ENCODE measurements at regions not wholly inside any gene's neighbourhood (a gene's known extent, or its start where the extent isn't known, plus 50 kb on each side); places are given as distances from the start of the nearest gene placed in this dataset.

DNA sequence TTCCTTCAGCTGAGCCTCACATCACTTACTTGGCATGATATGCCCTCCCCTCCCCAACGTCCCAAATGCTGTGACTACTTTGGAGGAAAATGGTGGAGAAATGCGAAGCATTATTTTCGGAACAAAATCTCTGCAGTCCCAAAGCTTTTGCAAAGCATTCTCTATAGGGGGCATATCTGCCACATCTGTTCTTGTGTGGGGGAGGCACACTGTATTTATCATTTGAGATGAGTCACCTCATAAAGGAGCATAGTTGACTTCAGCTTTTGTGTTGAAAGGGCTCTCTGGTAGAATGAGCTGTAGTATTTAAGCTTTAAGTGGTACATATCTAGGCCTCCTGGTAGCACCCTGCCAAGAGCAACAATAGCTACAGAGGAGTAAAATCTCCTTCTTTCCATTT lies 447.5 kb downstream of the ADAMTS20 start:
- Histone ChIP-seq H2AFZ (ENCODE audit: low read depth, low read length) (no peak overlapping the region), H3K9me3 (ENCODE audit: low read length) (no peaks in the 10 kb centered on the region), H3K27ac (ENCODE audit: low read length) (no peak overlapping the region), H3K36me3 (ENCODE audit: insufficient read depth, low read length) (no peaks in the 10 kb centered on the region), H3K4me2 (ENCODE audit: low read length) (no peak overlapping the region), H3K4me3 (ENCODE audit: low read length) (no peak overlapping the region), H3K27me3 (ENCODE audit: insufficient read depth, low read depth, low read length) (no peaks in the 10 kb centered on the region), H3K9ac (ENCODE audit: low read length) (no peak overlapping the region), H3K79me2 (replicated peaks; ENCODE audit: insufficient read depth, low read length) (no peaks in the 10 kb centered on the region), H3K9me2 (ENCODE audit: insufficient read depth, low read length) (no peaks in the 10 kb centered on the region), H3F3A (ENCODE audit: insufficient read depth, low read length, poor library complexity, severe bottlenecking) (no peaks in the 10 kb centered on the region), H4K20me1 (ENCODE audit: insufficient read depth) (no peaks in the 10 kb centered on the region)
- no peak for TF ChIP-seq EP300 (conservative IDR thresholded peaks at IDR 0.05; ENCODE audit: poor library complexity, severe bottlenecking)
- no peak for TF ChIP-seq MXI1 (conservative IDR thresholded peaks at IDR 0.05; ENCODE audit: poor library complexity, severe bottlenecking)
- TF ChIP-seq EZH2 (IDR thresholded peaks at IDR 0.05; ENCODE audit: borderline replicate concordance, insufficient read depth, low read length, poor library complexity, severe bottlenecking): no peak
- TF ChIP-seq TAF1 (IDR thresholded peaks at IDR 0.05; ENCODE audit: low read depth): no peak
- TF ChIP-seq, protein P1, sequence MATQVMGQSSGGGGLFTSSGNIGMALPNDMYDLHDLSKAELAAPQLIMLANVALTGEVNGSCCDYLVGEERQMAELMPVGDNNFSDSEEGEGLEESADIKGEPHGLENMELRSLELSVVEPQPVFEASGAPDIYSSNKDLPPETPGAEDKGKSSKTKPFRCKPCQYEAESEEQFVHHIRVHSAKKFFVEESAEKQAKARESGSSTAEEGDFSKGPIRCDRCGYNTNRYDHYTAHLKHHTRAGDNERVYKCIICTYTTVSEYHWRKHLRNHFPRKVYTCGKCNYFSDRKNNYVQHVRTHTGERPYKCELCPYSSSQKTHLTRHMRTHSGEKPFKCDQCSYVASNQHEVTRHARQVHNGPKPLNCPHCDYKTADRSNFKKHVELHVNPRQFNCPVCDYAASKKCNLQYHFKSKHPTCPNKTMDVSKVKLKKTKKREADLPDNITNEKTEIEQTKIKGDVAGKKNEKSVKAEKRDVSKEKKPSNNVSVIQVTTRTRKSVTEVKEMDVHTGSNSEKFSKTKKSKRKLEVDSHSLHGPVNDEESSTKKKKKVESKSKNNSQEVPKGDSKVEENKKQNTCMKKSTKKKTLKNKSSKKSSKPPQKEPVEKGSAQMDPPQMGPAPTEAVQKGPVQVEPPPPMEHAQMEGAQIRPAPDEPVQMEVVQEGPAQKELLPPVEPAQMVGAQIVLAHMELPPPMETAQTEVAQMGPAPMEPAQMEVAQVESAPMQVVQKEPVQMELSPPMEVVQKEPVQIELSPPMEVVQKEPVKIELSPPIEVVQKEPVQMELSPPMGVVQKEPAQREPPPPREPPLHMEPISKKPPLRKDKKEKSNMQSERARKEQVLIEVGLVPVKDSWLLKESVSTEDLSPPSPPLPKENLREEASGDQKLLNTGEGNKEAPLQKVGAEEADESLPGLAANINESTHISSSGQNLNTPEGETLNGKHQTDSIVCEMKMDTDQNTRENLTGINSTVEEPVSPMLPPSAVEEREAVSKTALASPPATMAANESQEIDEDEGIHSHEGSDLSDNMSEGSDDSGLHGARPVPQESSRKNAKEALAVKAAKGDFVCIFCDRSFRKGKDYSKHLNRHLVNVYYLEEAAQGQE (IDR thresholded peaks at IDR 0.05; ENCODE audit: borderline replicate concordance): no peak
- TF ChIP-seq, protein P2, sequence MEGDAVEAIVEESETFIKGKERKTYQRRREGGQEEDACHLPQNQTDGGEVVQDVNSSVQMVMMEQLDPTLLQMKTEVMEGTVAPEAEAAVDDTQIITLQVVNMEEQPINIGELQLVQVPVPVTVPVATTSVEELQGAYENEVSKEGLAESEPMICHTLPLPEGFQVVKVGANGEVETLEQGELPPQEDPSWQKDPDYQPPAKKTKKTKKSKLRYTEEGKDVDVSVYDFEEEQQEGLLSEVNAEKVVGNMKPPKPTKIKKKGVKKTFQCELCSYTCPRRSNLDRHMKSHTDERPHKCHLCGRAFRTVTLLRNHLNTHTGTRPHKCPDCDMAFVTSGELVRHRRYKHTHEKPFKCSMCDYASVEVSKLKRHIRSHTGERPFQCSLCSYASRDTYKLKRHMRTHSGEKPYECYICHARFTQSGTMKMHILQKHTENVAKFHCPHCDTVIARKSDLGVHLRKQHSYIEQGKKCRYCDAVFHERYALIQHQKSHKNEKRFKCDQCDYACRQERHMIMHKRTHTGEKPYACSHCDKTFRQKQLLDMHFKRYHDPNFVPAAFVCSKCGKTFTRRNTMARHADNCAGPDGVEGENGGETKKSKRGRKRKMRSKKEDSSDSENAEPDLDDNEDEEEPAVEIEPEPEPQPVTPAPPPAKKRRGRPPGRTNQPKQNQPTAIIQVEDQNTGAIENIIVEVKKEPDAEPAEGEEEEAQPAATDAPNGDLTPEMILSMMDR (IDR thresholded peaks at IDR 0.05; ENCODE audit: poor library complexity, severe bottlenecking): no peak

DNA sequence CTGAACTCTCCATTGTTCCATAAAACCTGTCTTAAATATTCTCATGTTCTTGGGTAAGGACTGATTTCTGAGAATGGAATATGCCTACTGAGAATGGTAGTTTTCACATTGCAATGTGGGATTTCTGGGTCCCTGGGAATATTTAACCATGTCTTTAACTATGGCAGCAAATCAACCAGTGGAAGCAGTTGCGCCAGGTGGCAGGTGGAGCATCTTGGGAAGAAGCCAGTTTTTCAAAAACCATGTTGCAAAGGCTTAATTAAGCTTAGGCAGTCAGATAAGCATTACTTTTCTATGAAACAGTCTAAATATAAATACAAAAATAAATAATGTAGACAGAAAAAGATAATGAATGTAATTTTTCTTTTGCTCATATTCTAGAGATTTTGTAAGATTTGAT lies 448.1 kb downstream of the ADAMTS20 start:
- no peak overlapping the region for H3K27ac ChIP-seq (ENCODE audit: low read length)
- no peaks in the 10 kb centered on the region for H3K9me3 ChIP-seq (ENCODE audit: low read length)
- no peaks in the 10 kb centered on the region for H3K27me3 ChIP-seq (ENCODE audit: insufficient read depth, low read depth, low read length)
- H3K4me2 ChIP-seq (ENCODE audit: low read length): no peak overlapping the region
- no peak for TF ChIP-seq EZH2 (IDR thresholded peaks at IDR 0.05; ENCODE audit: borderline replicate concordance, insufficient read depth, low read length, poor library complexity, severe bottlenecking)
- TF ChIP-seq MXI1 (conservative IDR thresholded peaks at IDR 0.05; ENCODE audit: poor library complexity, severe bottlenecking): no peak
- TF ChIP-seq POLR2AphosphoS5 (IDR thresholded peaks at IDR 0.05): no peak
- TF ChIP-seq EP300 (conservative IDR thresholded peaks at IDR 0.05; ENCODE audit: poor library complexity, severe bottlenecking): no peak
- no peak for TF ChIP-seq RAD21 (conservative IDR thresholded peaks at IDR 0.05)
- TF ChIP-seq TAF1 (IDR thresholded peaks at IDR 0.05; ENCODE audit: low read depth): no peak
- no peaks in the 10 kb centered on the region for H3F3A ChIP-seq (ENCODE audit: insufficient read depth, low read length, poor library complexity, severe bottlenecking)
- H3K4me3 ChIP-seq (ENCODE audit: low read length): no peak overlapping the region
- H3K36me3 ChIP-seq (ENCODE audit: insufficient read depth, low read length): no peaks in the 10 kb centered on the region
- H3K79me2 ChIP-seq (replicated peaks; ENCODE audit: insufficient read depth, low read length): no peaks in the 10 kb centered on the region
- H3K9ac ChIP-seq (ENCODE audit: low read length): no peak overlapping the region
- no peaks in the 10 kb centered on the region for H3K9me2 ChIP-seq (ENCODE audit: insufficient read depth, low read length)
- no peak overlapping the region for H2AFZ ChIP-seq (ENCODE audit: low read depth, low read length)
- H4K20me1 ChIP-seq (ENCODE audit: insufficient read depth): no peaks in the 10 kb centered on the region
